ENCODE measurements at regions not wholly inside any gene's neighbourhood (a gene's known extent, or its start where the extent isn't known, plus 50 kb on each side); places are given as distances from the start of the nearest gene placed in this dataset.

- no peak overlapping the region for H2AFZ ChIP-seq (ENCODE audit: low read length)
- H3K79me2 ChIP-seq (ENCODE audit: low read length) = no peaks in the 10 kb centered on the region
- peaks cover 18% of the 10 kb centered on the region for H3K27me3 ChIP-seq (replicated peaks; ENCODE audit: insufficient read depth, low read length)
- no peaks in the 10 kb centered on the region for H3F3A ChIP-seq (ENCODE audit: insufficient read depth, low read length)
- H3K4me3 ChIP-seq (ENCODE audit: low read length) = no peak overlapping the region
- H3K9me2 ChIP-seq (replicated peaks; ENCODE audit: insufficient read depth, low read length) = no peaks in the 10 kb centered on the region
- no peak overlapping the region for H3K9ac ChIP-seq (ENCODE audit: low read length)
- H3K27ac ChIP-seq (ENCODE audit: low read length) = no peak overlapping the region
- TF ChIP-seq EZH2phosphoT487 (IDR thresholded peaks at IDR 0.05; ENCODE audit: low read length) (no peak), EZH2 (optimal IDR thresholded peaks at IDR 0.05; ENCODE audit: low read depth, low read length) (no peak), CTCF (IDR thresholded peaks at IDR 0.05; ENCODE audit: low read length) (no peak)
- no peak overlapping the region for H3K4me2 ChIP-seq (ENCODE audit: low read depth, low read length)
- no peaks in the 10 kb centered on the region for H3K4me1 ChIP-seq (ENCODE audit: low read length)
- DNase-seq = no peak
- H3K36me3 ChIP-seq (replicated peaks; ENCODE audit: insufficient read depth, low read length) = no peaks in the 10 kb centered on the region
- H4K20me1 ChIP-seq (ENCODE audit: insufficient read depth, low read length) = no peaks in the 10 kb centered on the region
- no peaks in the 10 kb centered on the region for H3K9me3 ChIP-seq (replicated peaks; ENCODE audit: insufficient read depth, low read length)
Measured at GRCh38 chr14:101500061-101500460, 61.2 kb upstream of the DIO3 start.

DNA sequence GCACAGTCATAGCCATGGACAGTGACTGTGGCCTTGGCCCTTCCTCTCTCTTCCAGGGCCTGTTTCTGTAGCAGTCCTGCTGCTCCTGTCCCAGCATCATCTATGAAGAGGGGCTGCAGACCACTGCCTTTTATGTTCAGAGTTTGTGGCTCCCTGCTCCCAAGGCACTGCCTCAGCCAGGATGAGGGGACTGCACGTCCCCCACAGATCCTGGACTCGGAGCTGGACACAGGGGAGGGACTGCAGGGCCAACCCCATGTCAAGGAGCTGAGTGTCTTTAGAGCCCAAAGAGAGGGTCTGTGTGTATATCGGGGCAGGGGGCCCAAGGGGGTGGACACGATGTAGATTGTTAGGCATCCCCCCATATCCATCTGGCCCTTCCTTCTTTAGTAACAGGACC lies 60.6 kb upstream of the DIO3 start:
- no peak overlapping the region for H3K27ac ChIP-seq (ENCODE audit: low read length)
- H4K20me1 ChIP-seq (ENCODE audit: insufficient read depth, low read length) = no peaks in the 10 kb centered on the region
- H2AFZ ChIP-seq (ENCODE audit: low read length) = no peak overlapping the region
- TF ChIP-seq CTCF (IDR thresholded peaks at IDR 0.05; ENCODE audit: low read length) (no peak), EZH2 (optimal IDR thresholded peaks at IDR 0.05; ENCODE audit: low read depth, low read length) (no peak), EZH2phosphoT487 (IDR thresholded peaks at IDR 0.05; ENCODE audit: low read length) (no peak)
- H3K79me2 ChIP-seq (ENCODE audit: low read length) = no peaks in the 10 kb centered on the region
- DNase-seq = no peak
- H3F3A ChIP-seq (ENCODE audit: insufficient read depth, low read length) = no peaks in the 10 kb centered on the region
- H3K4me3 ChIP-seq (ENCODE audit: low read length) = no peak overlapping the region
- no peak overlapping the region for H3K9ac ChIP-seq (ENCODE audit: low read length)
- no peak overlapping the region for H3K4me2 ChIP-seq (ENCODE audit: low read depth, low read length)
- no peaks in the 10 kb centered on the region for H3K9me2 ChIP-seq (replicated peaks; ENCODE audit: insufficient read depth, low read length)
- no peaks in the 10 kb centered on the region for H3K9me3 ChIP-seq (replicated peaks; ENCODE audit: insufficient read depth, low read length)
- no peaks in the 10 kb centered on the region for H3K4me1 ChIP-seq (ENCODE audit: low read length)
- peaks cover 17% of the 10 kb centered on the region for H3K27me3 ChIP-seq (replicated peaks; ENCODE audit: insufficient read depth, low read length)
- H3K36me3 ChIP-seq (replicated peaks; ENCODE audit: insufficient read depth, low read length) = no peaks in the 10 kb centered on the region

GRCh38 chr14:101501341-101501740 lies 60.0 kb upstream of the DIO3 start:
- H3K36me3 ChIP-seq (replicated peaks; ENCODE audit: insufficient read depth, low read length) = no peaks in the 10 kb centered on the region
- H3F3A ChIP-seq (ENCODE audit: insufficient read depth, low read length) = no peaks in the 10 kb centered on the region
- H3K4me3 ChIP-seq (ENCODE audit: low read length) = no peak overlapping the region
- no peak overlapping the region for H2AFZ ChIP-seq (ENCODE audit: low read length)
- H3K79me2 ChIP-seq (ENCODE audit: low read length) = no peaks in the 10 kb centered on the region
- no peaks in the 10 kb centered on the region for H4K20me1 ChIP-seq (ENCODE audit: insufficient read depth, low read length)
- peaks cover 13% of the 10 kb centered on the region for H3K27me3 ChIP-seq (replicated peaks; ENCODE audit: insufficient read depth, low read length)
- H3K4me2 ChIP-seq (ENCODE audit: low read depth, low read length) = no peak overlapping the region
- no peaks in the 10 kb centered on the region for H3K4me1 ChIP-seq (ENCODE audit: low read length)
- no peak for DNase-seq
- H3K9me3 ChIP-seq (replicated peaks; ENCODE audit: insufficient read depth, low read length) = no peaks in the 10 kb centered on the region
- no peaks in the 10 kb centered on the region for H3K9me2 ChIP-seq (replicated peaks; ENCODE audit: insufficient read depth, low read length)
- TF ChIP-seq EZH2phosphoT487 (IDR thresholded peaks at IDR 0.05; ENCODE audit: low read length) = no peak
- no peak overlapping the region for H3K27ac ChIP-seq (ENCODE audit: low read length)
- no peak overlapping the region for H3K9ac ChIP-seq (ENCODE audit: low read length)

GRCh38 chr14:101501858-101502615 lies 59.3 kb upstream of the DIO3 start:
- H3K27me3 ChIP-seq (replicated peaks; ENCODE audit: insufficient read depth, low read length) = peaks cover 10% of the 10 kb centered on the region
- H3K4me1 ChIP-seq (ENCODE audit: low read length) = no peaks in the 10 kb centered on the region
- no peaks in the 10 kb centered on the region for H3K79me2 ChIP-seq (ENCODE audit: low read length)
- H3K4me3 ChIP-seq (ENCODE audit: low read length) = no peak overlapping the region
- H3F3A ChIP-seq (ENCODE audit: insufficient read depth, low read length) = no peaks in the 10 kb centered on the region
- H3K4me2 ChIP-seq (ENCODE audit: low read depth, low read length) = no peak overlapping the region
- no peaks in the 10 kb centered on the region for H3K9me2 ChIP-seq (replicated peaks; ENCODE audit: insufficient read depth, low read length)
- no peaks in the 10 kb centered on the region for H4K20me1 ChIP-seq (ENCODE audit: insufficient read depth, low read length)
- DNase-seq = no peak
- no peak overlapping the region for H3K9ac ChIP-seq (ENCODE audit: low read length)
- H3K36me3 ChIP-seq (replicated peaks; ENCODE audit: insufficient read depth, low read length) = no peaks in the 10 kb centered on the region
- no peak overlapping the region for H3K27ac ChIP-seq (ENCODE audit: low read length)
- no peak overlapping the region for H2AFZ ChIP-seq (ENCODE audit: low read length)
- TF ChIP-seq CTCF (IDR thresholded peaks at IDR 0.05; ENCODE audit: low read length) (no peak), EZH2phosphoT487 (IDR thresholded peaks at IDR 0.05; ENCODE audit: low read length) (no peak), EZH2 (optimal IDR thresholded peaks at IDR 0.05; ENCODE audit: low read depth, low read length) (no peak)
- no peaks in the 10 kb centered on the region for H3K9me3 ChIP-seq (replicated peaks; ENCODE audit: insufficient read depth, low read length)

Data from MM.1S (cell line).